Uterus (tissue), 3 donors: ENCODE measurements at regions not wholly inside any gene's neighbourhood (a gene's known extent, or its start where the extent isn't known, plus 50 kb on each side); places are given as distances from the start of the nearest gene placed in this dataset.

Experiments used
- DNase-seq, 2 donors: peaks; one replicate each; pipeline ENCODE4 v3.0.0-alpha.2; 2019 to 2020
- H3K27ac ChIP-seq, 2 donors: fragments of 200-600 bp; sonication (generic); 1 replicate in 1 of 2; 2 replicates in 1 of 2; pipeline ENCODE4 v1.5.1; 2016 to 2018
- H3K27me3 ChIP-seq, 2 donors: fragments of 200-600 bp; sonication (generic); one replicate each; pipeline ENCODE4 v1.5.1; 2018 to 2019; ENCODE audit warnings: control low read depth in 1 of 2
- H3K36me3 ChIP-seq, 2 donors: fragments of 200-600 bp; sonication (generic); one replicate each; pipeline ENCODE4 v1.5.1; 2019; ENCODE audit warnings: control low read depth in 1 of 2
- H3K4me1 ChIP-seq, 2 donors: fragments of 200-600 bp; sonication (generic); one replicate each; pipeline ENCODE4 v1.5.1; 2018 to 2019; ENCODE audit warnings: control low read depth in 1 of 2
- H3K4me3 ChIP-seq, 2 donors: fragments of 200-600 bp; sonication (generic); 1 replicate in 1 of 2; 2 replicates in 1 of 2; pipeline ENCODE4 v1.5.1; 2018 to 2019; ENCODE audit warnings: mild to moderate bottlenecking in 1 of 2
- H3K9me3 ChIP-seq, 2 donors: fragments of 200-600 bp; sonication (generic); one replicate each; pipeline ENCODE4 v1.5.1; 2019; ENCODE audit warnings: control low read depth in 1 of 2
- POLR2A ChIP-seq, 2 donors: fragments of 450-650 bp; IDR thresholded peaks; one replicate each; pipeline ENCODE4 v1.6.1; 2016; ENCODE audit warnings: antibody characterized with exemption in 2 of 2, mild to moderate bottlenecking in 1 of 2, moderate library complexity in 1 of 2
- intact Hi-C: fragments of 100-400 bp; cut with DNase I; formaldehyde crosslinking; loops from one replicate; pipeline ENCODE4 v1.15.1; 2023; ENCODE audit warnings: low total_unique reads
- TF ChIP-seq, protein P1 (sequence below), 4 experiments: fragments of 200-600 bp in 2 of 4; fragments of 450-650 bp in 2 of 4; sonication (generic) in 2 of 4; IDR thresholded peaks; one replicate each; pipeline ENCODE4 v1.5.1; 2016 to 2019; ENCODE audit warnings: antibody characterized with exemption in 4 of 4, mild to moderate bottlenecking in 2 of 4, moderate library complexity in 1 of 4
- donor health status: DM: yes; HTN: yes; CAD: no.

DNA sequence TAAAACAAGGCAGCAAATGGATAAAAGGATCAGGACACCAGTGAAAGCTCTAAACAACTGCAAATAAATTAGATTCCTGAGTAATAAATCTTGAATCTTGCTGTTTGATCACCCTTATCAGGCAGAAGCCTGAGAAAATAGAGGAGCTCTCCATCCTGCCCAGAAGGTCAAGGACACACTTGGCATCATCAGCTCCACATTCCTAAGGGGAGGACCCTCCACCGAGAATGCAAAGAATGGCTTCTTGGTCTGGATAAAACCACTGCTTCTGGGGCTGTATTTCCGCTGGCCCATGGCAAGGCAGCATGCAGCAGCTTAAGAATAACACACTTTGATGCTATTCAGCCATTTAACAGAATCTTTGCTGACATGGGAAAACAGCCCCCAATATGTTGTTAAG is 108.9 kb upstream of the TSC22D2 start:
- DNase-seq, result no peak
- Histone ChIP-seq H3K4me1 (no peaks in the 10 kb centered on the region), H3K4me3 (no peak overlapping the region), H3K9me3 (no peaks in the 10 kb centered on the region), H3K27me3 (no peaks in the 10 kb centered on the region), H3K36me3 (no peaks in the 10 kb centered on the region), H3K27ac (no peak overlapping the region)
- intact Hi-C loops, result no loop called here
- TF ChIP-seq, protein P1, sequence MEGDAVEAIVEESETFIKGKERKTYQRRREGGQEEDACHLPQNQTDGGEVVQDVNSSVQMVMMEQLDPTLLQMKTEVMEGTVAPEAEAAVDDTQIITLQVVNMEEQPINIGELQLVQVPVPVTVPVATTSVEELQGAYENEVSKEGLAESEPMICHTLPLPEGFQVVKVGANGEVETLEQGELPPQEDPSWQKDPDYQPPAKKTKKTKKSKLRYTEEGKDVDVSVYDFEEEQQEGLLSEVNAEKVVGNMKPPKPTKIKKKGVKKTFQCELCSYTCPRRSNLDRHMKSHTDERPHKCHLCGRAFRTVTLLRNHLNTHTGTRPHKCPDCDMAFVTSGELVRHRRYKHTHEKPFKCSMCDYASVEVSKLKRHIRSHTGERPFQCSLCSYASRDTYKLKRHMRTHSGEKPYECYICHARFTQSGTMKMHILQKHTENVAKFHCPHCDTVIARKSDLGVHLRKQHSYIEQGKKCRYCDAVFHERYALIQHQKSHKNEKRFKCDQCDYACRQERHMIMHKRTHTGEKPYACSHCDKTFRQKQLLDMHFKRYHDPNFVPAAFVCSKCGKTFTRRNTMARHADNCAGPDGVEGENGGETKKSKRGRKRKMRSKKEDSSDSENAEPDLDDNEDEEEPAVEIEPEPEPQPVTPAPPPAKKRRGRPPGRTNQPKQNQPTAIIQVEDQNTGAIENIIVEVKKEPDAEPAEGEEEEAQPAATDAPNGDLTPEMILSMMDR (IDR thresholded peaks at IDR 0.05), result no peak
- no peak for TF ChIP-seq POLR2A (IDR thresholded peaks at IDR 0.05)

GRCh38 chr3:150296966-150297365 is 111.1 kb upstream of the TSC22D2 start:
- no peaks in the 10 kb centered on the region for H3K4me1 ChIP-seq
- no peak for TF ChIP-seq POLR2A (IDR thresholded peaks at IDR 0.05)
- TF ChIP-seq, protein P1 (IDR thresholded peaks at IDR 0.05), result no peak
- no peaks in the 10 kb centered on the region for H3K27me3 ChIP-seq
- H3K4me3 ChIP-seq, result no peak overlapping the region
- DNase-seq, result no peak
- H3K36me3 ChIP-seq, result no peaks in the 10 kb centered on the region
- intact Hi-C loops, result no loop called here
- H3K27ac ChIP-seq, result no peak overlapping the region
- H3K9me3 ChIP-seq, result no peaks in the 10 kb centered on the region

GRCh38 chr3:150296123-150296735 is 111.9 kb upstream of the TSC22D2 start:
- intact Hi-C loops, result no loop called here
- no peak for DNase-seq
- Histone ChIP-seq H3K27ac (no peak overlapping the region), H3K4me1 (no peaks in the 10 kb centered on the region), H3K36me3 (no peaks in the 10 kb centered on the region), H3K9me3 (no peaks in the 10 kb centered on the region), H3K27me3 (no peaks in the 10 kb centered on the region), H3K4me3 (no peak overlapping the region)
- no peak for TF ChIP-seq POLR2A (IDR thresholded peaks at IDR 0.05)
- TF ChIP-seq, protein P1 (IDR thresholded peaks at IDR 0.05), result no peak

GRCh38 chr3:150293401-150294001 is 114.6 kb upstream of the TSC22D2 start:
- no peaks in the 10 kb centered on the region for H3K27me3 ChIP-seq
- no peak overlapping the region for H3K4me3 ChIP-seq
- no peaks in the 10 kb centered on the region for H3K9me3 ChIP-seq
- no peak for TF ChIP-seq POLR2A (IDR thresholded peaks at IDR 0.05)
- TF ChIP-seq, protein P1 (IDR thresholded peaks at IDR 0.05), result no peak
- H3K4me1 ChIP-seq, result no peaks in the 10 kb centered on the region
- DNase-seq, result no peak
- H3K36me3 ChIP-seq, result no peaks in the 10 kb centered on the region
- intact Hi-C loops, result no loop called here
- H3K27ac ChIP-seq, result no peak overlapping the region

GRCh38 chr3:150292891-150293290 is 115.2 kb upstream of the TSC22D2 start:
- Histone ChIP-seq H3K9me3 (no peaks in the 10 kb centered on the region), H3K4me3 (no peak overlapping the region), H3K36me3 (no peaks in the 10 kb centered on the region), H3K27me3 (no peaks in the 10 kb centered on the region), H3K27ac (no peak overlapping the region), H3K4me1 (no peaks in the 10 kb centered on the region)
- TF ChIP-seq, protein P1 (IDR thresholded peaks at IDR 0.05), result no peak
- no peak for TF ChIP-seq POLR2A (IDR thresholded peaks at IDR 0.05)
- DNase-seq, result no peak
- intact Hi-C loops, result no loop called here
